ENCODE measurements at regions not wholly inside any gene's neighbourhood (a gene's known extent, or its start where the extent isn't known, plus 50 kb on each side); places are given as distances from the start of the nearest gene placed in this dataset.

DNA sequence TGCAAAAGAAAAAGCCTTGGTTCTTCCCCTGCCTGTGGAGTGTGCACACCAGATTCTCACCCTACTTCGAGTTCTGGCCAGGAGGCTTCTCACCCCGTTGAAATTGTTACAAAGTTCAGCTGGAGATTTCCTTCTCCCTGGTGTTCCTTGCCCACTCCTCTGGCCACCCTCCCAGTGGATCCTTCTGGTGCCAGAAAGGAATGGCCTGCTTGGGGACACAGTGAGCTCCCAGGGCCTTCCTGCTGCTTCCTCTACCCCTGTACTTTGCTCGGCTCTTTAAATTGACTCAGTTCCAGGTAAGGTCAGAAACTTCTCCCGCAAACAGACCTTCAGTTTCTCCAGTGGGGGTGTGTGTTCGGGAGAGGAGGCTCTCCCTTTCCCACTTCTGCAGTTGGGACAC, 140.1 kb upstream of the CFAP20DC start:
- FAIRE-seq (no peak), DNase-seq (ENCODE audit: low read depth, low spot score) (no peak), ATAC-seq (no peak)
- SMC1A ChIA-PET (ENCODE audit: uncharacterized antibody, unreplicated experiment): no interaction called here
- BruUV-seq (replicated peaks): no TSS peak
- in situ Hi-C loops (cut with MboI) (no loop called here), intact Hi-C loops (cut with micrococcal nuclease; ENCODE audit: unreplicated experiment) (no loop called here)
- Histone ChIP-seq H3K79me2 (ENCODE audit: control insufficient read depth, insufficient read depth, low read length) (no peaks in the 10 kb centered on the region), H3K27me3 (replicated peaks in 1 of 2; ENCODE audit: control insufficient read depth in 2 of 2, insufficient read depth in 2 of 2, low read length in 1 of 2) (no peaks in the 10 kb centered on the region), H3K9ac (ENCODE audit: control insufficient read depth, insufficient read depth, low read length) (no peak overlapping the region), H4K20me1 (ENCODE audit: control insufficient read depth, insufficient read depth) (no peaks in the 10 kb centered on the region), H3K4me1 (ENCODE audit: control insufficient read depth, insufficient read depth, low read length) (no peaks in the 10 kb centered on the region), H3K4me2 (ENCODE audit: control insufficient read depth, insufficient read depth) (no peak overlapping the region), H3K36me3 (ENCODE audit: control insufficient read depth in 2 of 2, insufficient read depth in 2 of 2, low read length in 1 of 2) (no peaks in the 10 kb centered on the region), H3K4me3 (no peak overlapping the region), H3K9me3 (replicated peaks; ENCODE audit: control insufficient read depth, insufficient read depth, low read length) (no peaks in the 10 kb centered on the region), H3K27ac (ENCODE audit: control insufficient read depth, insufficient read depth) (no peak overlapping the region), H2AFZ (ENCODE audit: control insufficient read depth, low read depth, low read length) (no peak overlapping the region)
- RAD21 ChIA-PET (ENCODE audit: unreplicated experiment): no interaction called here
- TF ChIP-seq EP300 (IDR thresholded peaks at IDR 0.05; ENCODE audit: borderline replicate concordance in 1 of 2, control insufficient read depth in 1 of 2, low read depth in 2 of 2, low read length in 2 of 2) (no peak), NFXL1 (IDR thresholded peaks at IDR 0.05; ENCODE audit: borderline replicate concordance) (no peak), CEBPB (IDR thresholded peaks at IDR 0.05; ENCODE audit: borderline replicate concordance in 1 of 2, low read depth in 2 of 2, low read length in 2 of 2) (no peak), CBFB (IDR thresholded peaks at IDR 0.05; ENCODE audit: low read depth) (no peak), IKZF1 (conservative IDR thresholded peaks at IDR 0.05) (no peak)
- POLR2A ChIA-PET: no interaction called here
- CTCF ChIA-PET: interaction anchor here (1.0 kb wide), 1 partner anchor 21 kb away, joined by 3 read pairs; no protein-coding TSS in a partner anchor
- 32% methylated on average over 5 of the region's 5 CpGs for WGBS (ENCODE audit: insufficient coverage, insufficient replicate concordance, low lambda C conversion rate, missing lambda C conversion rate)

GRCh38 chr3:59189526-59189925, 139.7 kb upstream of the CFAP20DC start:
- Histone ChIP-seq H3K79me2 (ENCODE audit: control insufficient read depth, insufficient read depth, low read length) (no peaks in the 10 kb centered on the region), H3K4me2 (ENCODE audit: control insufficient read depth, insufficient read depth) (no peak overlapping the region), H2AFZ (ENCODE audit: control insufficient read depth, low read depth, low read length) (no peak overlapping the region), H3K4me1 (ENCODE audit: control insufficient read depth, insufficient read depth, low read length) (no peaks in the 10 kb centered on the region), H3K36me3 (ENCODE audit: control insufficient read depth in 2 of 2, insufficient read depth in 2 of 2, low read length in 1 of 2) (no peaks in the 10 kb centered on the region), H3K27me3 (replicated peaks in 1 of 2; ENCODE audit: control insufficient read depth in 2 of 2, insufficient read depth in 2 of 2, low read length in 1 of 2) (no peaks in the 10 kb centered on the region), H3K27ac (ENCODE audit: control insufficient read depth, insufficient read depth) (no peak overlapping the region), H4K20me1 (ENCODE audit: control insufficient read depth, insufficient read depth) (no peaks in the 10 kb centered on the region), H3K9ac (ENCODE audit: control insufficient read depth, insufficient read depth, low read length) (no peak overlapping the region), H3K9me3 (replicated peaks; ENCODE audit: control insufficient read depth, insufficient read depth, low read length) (no peaks in the 10 kb centered on the region), H3K4me3 (no peak overlapping the region)
- in situ Hi-C loops (cut with MboI): no loop called here
- TF ChIP-seq PAX5 (IDR thresholded peaks at IDR 0.05; ENCODE audit: borderline replicate concordance, low read depth, low read length): no peak
- no peak for TF ChIP-seq TBL1XR1 (IDR thresholded peaks at IDR 0.05; ENCODE audit: low read depth, low read length)
- no peak for TF ChIP-seq SMAD5 (IDR thresholded peaks at IDR 0.05; ENCODE audit: low read depth)
- no peak for TF ChIP-seq RB1 (IDR thresholded peaks at IDR 0.05; ENCODE audit: borderline replicate concordance)
- no peak for TF ChIP-seq E2F8 (IDR thresholded peaks at IDR 0.05; ENCODE audit: low read depth, partially characterized antibody)
- no peak for TF ChIP-seq RELB (IDR thresholded peaks at IDR 0.05; ENCODE audit: low read depth)
- TF ChIP-seq NRF1 (conservative IDR thresholded peaks at IDR 0.05; ENCODE audit: low read depth, low read length): no peak
- 34% methylated on average over 4 of the region's 4 CpGs for WGBS (ENCODE audit: insufficient coverage, insufficient replicate concordance, low lambda C conversion rate, missing lambda C conversion rate)
- ChIA-PET POLR2A (no interaction called here), SMC1A (ENCODE audit: uncharacterized antibody, unreplicated experiment) (no interaction called here), RAD21 (ENCODE audit: unreplicated experiment) (no interaction called here), CTCF (interaction anchor here (0.9 to 1.0 kb wide), 2 partner anchors 21 to 493 kb away, joined by 3 read pairs; no protein-coding TSS in a partner anchor)
- intact Hi-C loops (cut with micrococcal nuclease; ENCODE audit: unreplicated experiment): no loop called here
- DNase-seq (ENCODE audit: low read depth, low spot score) (no peak), FAIRE-seq (no peak), ATAC-seq (no peak)
- BruUV-seq (replicated peaks): no TSS peak
